ENCODE measurements at regions not wholly inside any gene's neighbourhood (a gene's known extent, or its start where the extent isn't known, plus 50 kb on each side); places are given as distances from the start of the nearest gene placed in this dataset.

DNA sequence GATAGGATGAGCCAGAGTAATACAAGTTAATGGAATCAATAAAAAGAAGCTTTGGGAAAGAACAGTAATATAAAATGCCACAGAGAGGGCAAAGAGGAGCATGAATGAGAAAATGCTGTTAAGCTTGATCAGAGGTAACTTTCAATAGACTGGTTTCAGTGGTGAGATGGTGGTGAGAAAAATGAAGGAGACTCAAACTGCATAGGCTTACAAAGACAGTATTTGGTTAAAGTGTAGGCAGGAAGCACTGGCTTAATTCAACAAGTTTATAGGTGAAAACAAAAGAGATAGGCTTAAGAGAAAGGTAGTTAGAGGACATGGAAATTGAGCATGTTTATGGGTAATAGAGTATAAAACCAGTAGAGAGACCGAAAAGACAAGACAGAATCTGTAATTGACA is 298.6 kb upstream of the ADAMTS5 start:
- TF ChIP-seq, protein P1, sequence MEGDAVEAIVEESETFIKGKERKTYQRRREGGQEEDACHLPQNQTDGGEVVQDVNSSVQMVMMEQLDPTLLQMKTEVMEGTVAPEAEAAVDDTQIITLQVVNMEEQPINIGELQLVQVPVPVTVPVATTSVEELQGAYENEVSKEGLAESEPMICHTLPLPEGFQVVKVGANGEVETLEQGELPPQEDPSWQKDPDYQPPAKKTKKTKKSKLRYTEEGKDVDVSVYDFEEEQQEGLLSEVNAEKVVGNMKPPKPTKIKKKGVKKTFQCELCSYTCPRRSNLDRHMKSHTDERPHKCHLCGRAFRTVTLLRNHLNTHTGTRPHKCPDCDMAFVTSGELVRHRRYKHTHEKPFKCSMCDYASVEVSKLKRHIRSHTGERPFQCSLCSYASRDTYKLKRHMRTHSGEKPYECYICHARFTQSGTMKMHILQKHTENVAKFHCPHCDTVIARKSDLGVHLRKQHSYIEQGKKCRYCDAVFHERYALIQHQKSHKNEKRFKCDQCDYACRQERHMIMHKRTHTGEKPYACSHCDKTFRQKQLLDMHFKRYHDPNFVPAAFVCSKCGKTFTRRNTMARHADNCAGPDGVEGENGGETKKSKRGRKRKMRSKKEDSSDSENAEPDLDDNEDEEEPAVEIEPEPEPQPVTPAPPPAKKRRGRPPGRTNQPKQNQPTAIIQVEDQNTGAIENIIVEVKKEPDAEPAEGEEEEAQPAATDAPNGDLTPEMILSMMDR (conservative IDR thresholded peaks at IDR 0.05; ENCODE audit: low read length): no peak
- no peak for TF ChIP-seq EZH2phosphoT487 (IDR thresholded peaks at IDR 0.05; ENCODE audit: borderline replicate concordance)

All from Loucy (cell line).